HG02571 (cell line): ENCODE measurements at regions not wholly inside any gene's neighbourhood (a gene's known extent, or its start where the extent isn't known, plus 50 kb on each side); places are given as distances from the start of the nearest gene placed in this dataset.
"Not testable (repeated sequence)": the region's sequence is repeated elsewhere in the genome, so short reads cannot be mapped to it uniquely, and the experiment has no call there.

Experiments used
- ATAC-seq: cut with Tn5 transposase; IDR thresholded peaks from one replicate; pipeline ENCODE4 v1.9.1; 2021; ENCODE audit warnings: mild to moderate bottlenecking, moderate library complexity; ENCODE audit not compliant: unreplicated experiment

DNA sequence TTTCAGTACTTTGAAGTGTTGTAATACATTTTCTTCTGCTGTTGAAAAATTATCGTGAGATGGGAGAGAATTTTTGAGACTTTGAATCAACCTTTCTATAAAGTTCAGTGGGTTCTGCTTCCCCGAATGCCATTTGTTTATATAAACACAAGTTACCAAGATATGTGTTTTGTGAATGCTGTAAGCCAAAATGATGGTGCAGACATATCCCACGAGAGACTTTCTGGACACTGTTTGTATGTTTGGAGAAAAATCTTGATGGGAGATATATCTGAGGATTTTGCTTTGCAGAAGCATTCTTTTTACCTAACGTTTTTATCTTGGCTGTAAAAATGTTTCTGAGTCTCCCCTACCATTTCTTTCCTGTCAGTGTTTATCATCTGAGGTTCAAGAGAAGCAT lies 526.6 kb upstream of the ZNF717 start:
- no peak for ATAC-seq

GRCh38 chr3:76315906-76316305 lies 530.6 kb upstream of the ZNF717 start:
- not testable (repeated sequence) for ATAC-seq

DNA sequence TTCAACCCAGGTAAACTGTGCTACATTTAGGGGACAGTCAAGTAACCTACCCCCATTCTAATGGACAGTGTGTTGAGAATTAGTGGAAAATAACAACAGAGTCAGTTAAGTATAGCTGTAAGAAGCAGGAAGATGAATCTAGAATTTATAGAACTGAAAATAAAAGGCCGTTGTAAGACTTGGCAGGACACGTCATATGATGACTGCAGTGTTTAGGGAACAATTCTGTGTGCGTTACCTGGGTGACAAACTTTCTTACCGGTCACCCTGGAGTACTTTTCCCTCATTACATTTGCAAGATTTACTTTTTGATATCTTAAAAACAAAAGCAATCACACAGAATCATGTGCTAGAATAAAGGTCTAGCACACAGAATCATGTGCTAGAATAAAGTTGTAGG lies 536.3 kb upstream of the ZNF717 start:
- ATAC-seq: no peak

- no peak for ATAC-seq
These were observed 538.8 kb upstream of the ZNF717 start for GRCh38 chr3:76324101-76324500.

DNA sequence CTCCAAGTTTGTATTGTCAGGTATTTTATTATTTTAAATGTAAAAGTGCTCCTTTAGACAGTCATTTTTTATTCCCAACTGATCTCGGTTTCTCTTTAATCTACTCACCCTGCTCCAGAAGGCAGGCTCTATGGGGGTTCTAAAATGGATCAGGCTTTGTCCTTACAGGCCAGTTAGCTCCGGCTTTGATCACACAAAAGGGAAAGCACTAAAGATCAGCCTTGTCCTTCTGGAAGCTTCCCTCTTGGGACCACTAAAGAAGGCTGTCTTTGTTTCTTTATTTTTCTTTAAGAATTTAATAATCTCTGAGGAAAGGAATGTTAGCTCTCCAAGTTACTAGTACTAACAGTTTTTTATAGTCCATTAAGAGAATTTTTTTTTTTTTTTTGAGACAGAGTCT lies 560.5 kb upstream of the ZNF717 start:
- ATAC-seq: no peak

DNA sequence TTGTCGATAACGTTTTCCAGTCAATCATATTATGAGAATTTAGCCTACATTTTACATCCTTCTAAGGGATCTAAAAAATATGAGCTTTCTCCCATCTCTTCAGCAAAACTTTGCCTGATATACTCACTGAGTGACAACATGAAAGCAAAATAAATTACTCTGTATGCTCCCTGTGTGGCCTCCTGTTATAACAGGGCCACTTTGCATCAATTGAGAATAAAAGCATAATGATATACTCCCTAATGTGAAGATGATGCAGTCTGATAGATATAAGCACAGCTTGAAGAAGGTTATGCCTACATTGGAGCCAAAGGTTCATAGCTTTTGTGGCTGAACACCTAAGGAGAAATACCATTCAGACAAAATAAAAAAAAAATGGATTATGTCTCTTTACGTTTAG lies 561.3 kb upstream of the ZNF717 start:
- ATAC-seq: no peak

- ATAC-seq: no peak
These were observed 564.5 kb upstream of the ZNF717 start for GRCh38 chr3:76349715-76350480.

- no peak for ATAC-seq
These were observed 566.7 kb upstream of the ZNF717 start for GRCh38 chr3:76352051-76352450.

DNA sequence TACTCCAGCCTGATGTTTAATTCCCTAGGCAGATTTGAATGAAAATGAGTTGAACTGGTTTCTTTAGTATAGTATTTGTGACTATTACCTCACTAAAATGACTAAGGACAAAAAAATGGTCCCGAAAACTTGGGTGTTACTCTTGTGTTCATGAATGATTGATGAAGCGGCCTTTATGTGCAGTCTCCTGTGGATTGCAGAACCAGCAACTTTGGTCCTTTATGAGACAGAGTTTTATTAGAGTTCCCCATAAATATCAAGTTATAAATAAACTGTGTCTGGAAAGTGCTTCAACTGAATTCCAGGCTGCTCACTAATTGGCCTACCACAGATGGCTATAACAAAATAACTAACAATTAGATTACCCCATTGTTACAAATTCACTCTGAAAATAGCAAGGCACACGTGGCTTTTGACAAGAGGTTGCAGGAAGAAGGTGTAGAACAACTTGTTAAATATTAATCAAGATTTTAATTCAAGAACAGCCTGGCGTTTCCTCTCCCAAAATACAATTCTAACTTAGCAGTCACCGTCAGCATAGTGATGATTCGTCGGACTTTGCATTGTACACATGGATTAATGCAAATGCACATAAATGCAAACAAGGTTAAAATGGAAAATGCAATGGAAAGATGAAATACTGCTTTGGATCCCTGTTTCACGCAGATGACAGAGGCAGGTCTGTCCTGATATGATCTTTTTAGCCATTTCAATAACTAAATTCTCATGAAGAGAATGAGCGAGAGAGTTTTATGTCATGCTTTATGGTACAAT lies 567.3 kb upstream of the ZNF717 start:
- ATAC-seq: no peak

DNA sequence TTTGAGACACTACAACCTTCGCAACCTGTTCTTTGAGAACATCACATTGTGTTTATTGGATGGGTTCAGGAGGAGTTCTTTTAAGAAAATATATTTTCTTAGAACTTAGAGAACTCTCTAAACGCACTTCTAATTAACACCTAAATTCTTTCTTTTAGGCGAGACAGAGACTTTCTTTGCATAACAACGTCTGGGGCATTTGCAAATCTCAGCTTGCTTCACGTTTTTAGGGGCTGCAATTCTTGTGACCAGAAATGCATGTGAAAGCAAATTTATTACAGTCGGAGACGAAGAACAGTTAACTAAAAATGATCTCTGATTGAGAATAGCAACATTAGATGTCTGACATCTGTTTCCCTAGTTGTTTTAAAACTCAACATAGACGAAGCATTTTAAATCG lies 568.3 kb upstream of the ZNF717 start:
- no peak for ATAC-seq

GRCh38 chr3:76361010-76361409 lies 575.7 kb upstream of the ZNF717 start:
- ATAC-seq: no peak

GRCh38 chr3:76362643-76363042 lies 577.3 kb upstream of the ZNF717 start:
- ATAC-seq: no peak

DNA sequence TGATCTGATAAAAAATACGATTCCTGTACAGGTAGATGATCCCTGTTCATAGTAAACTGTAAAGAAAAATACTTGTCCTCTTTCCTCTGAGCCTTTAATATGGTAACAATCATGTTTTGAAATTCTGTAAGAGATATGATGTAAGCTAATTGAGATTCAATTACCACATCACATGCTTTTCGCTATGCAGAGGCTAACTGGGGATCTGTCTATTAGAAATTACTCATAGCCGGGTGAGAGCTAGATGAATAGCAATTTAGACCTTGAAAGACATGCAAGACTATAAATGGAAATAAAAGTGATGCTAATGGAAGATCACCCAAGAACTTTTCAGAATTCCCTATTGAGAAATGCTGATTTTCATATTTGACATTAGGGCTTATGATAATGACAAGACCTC lies 579.9 kb upstream of the ZNF717 start:
- no peak for ATAC-seq

DNA sequence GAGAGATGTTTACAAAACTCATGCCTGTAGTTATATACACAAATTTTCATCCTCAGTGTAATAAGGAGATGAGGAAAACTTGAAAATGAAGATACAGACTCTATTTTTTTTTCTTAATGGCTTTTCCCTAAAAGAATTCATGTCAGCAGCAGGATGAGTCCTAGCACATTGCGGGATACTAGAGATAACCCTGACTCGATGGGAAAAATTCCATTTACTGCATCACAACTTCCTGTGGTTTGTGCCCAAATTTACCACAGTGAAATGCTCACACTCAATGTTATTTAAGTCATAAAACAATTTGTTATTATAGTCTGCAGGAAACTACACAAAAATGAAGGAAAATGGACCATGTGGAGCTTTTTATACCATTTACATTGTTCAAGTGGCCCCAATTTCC lies 581.9 kb upstream of the ZNF717 start:
- ATAC-seq: no peak

DNA sequence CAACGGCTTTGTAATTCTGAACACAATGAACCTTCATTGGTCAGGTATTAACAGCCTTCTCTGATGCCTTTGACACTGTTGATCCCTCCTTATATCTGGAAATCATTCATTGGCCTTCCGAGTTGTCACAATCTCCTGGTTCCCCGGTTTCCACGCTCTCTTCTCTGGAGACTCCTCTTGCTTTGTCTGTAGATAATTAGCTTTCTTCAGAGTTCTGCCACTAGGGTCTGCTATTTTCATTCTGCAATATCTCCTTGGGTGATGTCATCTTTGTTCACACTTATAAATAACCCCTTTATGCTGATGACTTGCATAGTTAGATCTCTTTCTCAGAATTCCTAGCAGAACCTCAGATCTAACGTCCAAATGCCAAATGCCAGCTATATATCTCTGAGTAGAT lies 583.8 kb upstream of the ZNF717 start:
- ATAC-seq: no peak

- no peak for ATAC-seq
These were observed 585.6 kb upstream of the ZNF717 start for GRCh38 chr3:76370749-76371520.

- ATAC-seq: no peak
These were observed 587.1 kb upstream of the ZNF717 start for GRCh38 chr3:76372497-76372896.

DNA sequence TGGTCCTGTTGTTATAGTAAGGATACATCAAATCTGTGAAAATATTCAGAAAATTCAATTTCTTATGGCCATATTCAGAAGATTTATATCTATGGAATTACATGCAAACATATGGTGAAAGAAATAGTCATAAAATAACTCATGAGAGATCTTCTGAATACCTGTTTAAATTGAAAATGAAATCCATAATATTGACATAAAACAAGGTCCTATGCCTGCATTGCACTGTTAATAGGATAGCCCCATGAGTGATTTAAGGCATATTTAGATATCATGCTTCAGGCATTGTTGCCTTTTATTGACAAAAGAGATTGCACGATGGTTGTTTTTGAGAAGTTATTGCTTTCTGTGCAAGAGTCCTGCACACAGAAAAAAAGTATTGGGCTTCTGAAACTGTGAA lies 591.7 kb upstream of the ZNF717 start:
- ATAC-seq: no peak

DNA sequence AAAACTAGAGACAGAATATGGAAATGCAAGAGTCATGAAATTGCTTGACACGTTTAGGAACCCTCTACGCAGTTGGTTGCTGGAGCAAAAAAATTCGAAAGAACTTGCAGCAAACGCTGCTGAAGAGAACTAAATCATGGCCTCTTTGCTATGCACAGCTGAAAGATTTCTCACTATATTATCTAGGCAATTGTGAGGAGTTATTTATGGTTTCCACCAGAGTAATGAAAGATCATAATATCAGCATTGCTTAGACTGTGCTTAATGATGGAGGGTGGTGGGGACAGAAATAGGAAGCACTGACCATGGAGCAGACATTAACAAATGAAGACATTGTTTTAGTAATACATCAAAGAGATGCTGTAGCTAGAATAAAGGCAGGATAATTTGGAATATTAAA lies 593.4 kb upstream of the ZNF717 start:
- no peak for ATAC-seq

DNA sequence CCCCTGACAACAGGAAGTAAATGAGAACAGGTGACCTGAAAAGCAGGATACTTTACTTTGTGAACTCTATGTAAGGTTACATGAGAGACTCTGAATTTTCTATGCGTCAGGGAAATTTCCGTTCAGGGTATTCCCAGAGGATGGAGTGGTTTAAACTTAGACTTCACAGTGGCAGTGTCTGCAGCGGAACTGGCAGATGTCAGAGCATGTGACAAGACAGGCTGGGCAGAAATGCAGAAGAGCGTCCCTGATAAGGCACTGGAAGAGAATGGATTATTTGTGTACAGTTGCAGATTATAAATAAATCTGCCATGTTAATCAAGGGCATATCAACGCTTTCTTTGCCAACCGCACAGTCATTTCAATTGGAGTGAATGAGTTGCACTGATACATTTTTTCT lies 598.4 kb upstream of the ZNF717 start:
- no peak for ATAC-seq

DNA sequence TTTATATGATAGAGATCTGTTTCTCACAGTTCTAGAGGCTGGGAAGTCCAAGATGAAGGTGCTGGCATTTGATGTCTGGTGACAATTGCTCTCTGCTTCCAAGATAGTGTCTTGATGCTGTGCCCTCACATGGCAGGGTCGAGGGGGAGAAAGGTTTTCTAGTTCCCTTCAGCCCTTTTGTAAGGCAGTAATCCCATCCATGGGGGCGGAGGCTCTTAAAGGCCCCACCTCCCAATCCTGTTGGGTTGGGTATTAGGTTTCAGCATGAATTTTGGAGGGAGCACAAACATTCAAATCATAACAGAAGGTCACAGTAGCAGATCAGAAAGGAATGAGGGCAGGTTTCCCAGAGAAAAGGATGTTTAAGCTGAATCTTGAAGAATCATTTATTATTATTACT lies 601.7 kb upstream of the ZNF717 start:
- no peak for ATAC-seq

DNA sequence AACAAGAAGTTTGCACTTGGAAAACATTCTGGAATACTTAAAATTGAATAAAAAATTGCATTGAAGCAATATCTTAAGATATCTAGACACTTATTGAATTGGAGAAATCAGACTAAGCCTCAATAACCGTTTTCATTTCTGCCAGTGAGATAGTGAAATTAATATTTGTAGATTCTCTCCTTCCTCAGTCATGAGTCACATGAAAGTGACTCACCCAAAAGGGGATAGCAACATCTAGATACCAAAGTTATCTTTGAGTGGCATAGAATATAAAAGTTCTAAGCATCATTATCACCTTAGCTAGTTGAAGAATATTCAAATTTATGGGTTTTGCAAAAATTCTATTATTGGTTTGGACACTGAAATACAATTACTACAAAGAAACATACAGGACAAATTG lies 614.8 kb upstream of the ZNF717 start:
- no peak for ATAC-seq
